OCI-LY7 (cell line): ENCODE measurements at regions not wholly inside any gene's neighbourhood (a gene's known extent, or its start where the extent isn't known, plus 50 kb on each side); places are given as distances from the start of the nearest gene placed in this dataset.

Source experiments
- EZH2phosphoT487 ChIP-seq: fragments of 200-600 bp; sonication (generic); IDR thresholded peaks from 2 replicates; pipeline ENCODE4 v1.6.1; 2018; ENCODE audit warnings: low read depth, borderline replicate concordance, mild to moderate bottlenecking, mixed run types, antibody characterized with exemption, low read length, moderate library complexity, mixed read lengths
- TF ChIP-seq, protein P1 (sequence below): fragments of 200-600 bp; sonication (generic); conservative IDR thresholded peaks from 2 replicates; pipeline ENCODE4 v1.5.1; 2014; ENCODE audit warnings: mild to moderate bottlenecking, antibody characterized with exemption, low read length, moderate library complexity, mixed read lengths

DNA sequence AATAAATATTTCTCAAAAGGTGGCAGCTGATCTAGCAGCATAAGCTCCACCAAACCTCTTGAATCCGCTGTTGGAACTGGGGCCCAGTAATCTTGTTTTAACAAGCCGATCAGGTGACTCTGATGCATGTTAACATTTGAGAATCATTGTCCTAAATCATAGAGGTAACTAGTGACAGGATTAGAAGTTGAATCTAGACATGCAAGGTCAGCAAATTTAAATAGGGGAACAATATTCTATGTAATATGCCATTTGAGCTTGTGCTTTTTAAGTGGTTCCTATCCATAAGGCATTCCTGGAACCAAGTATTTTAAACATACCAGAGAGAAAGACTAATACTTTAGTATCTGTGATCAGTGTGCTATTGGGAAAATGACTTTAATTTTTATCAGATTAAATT is 412.8 kb downstream of the PYDC2 start:
- TF ChIP-seq, protein P1, sequence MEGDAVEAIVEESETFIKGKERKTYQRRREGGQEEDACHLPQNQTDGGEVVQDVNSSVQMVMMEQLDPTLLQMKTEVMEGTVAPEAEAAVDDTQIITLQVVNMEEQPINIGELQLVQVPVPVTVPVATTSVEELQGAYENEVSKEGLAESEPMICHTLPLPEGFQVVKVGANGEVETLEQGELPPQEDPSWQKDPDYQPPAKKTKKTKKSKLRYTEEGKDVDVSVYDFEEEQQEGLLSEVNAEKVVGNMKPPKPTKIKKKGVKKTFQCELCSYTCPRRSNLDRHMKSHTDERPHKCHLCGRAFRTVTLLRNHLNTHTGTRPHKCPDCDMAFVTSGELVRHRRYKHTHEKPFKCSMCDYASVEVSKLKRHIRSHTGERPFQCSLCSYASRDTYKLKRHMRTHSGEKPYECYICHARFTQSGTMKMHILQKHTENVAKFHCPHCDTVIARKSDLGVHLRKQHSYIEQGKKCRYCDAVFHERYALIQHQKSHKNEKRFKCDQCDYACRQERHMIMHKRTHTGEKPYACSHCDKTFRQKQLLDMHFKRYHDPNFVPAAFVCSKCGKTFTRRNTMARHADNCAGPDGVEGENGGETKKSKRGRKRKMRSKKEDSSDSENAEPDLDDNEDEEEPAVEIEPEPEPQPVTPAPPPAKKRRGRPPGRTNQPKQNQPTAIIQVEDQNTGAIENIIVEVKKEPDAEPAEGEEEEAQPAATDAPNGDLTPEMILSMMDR, result no peak
- no peak for TF ChIP-seq EZH2phosphoT487
